Fibroblast of lung (primary cell): ENCODE measurements at regions not wholly inside any gene's neighbourhood (a gene's known extent, or its start where the extent isn't known, plus 50 kb on each side); places are given as distances from the start of the nearest gene placed in this dataset.

ENCODE experiments used
- CTCF ChIP-seq, 2 donors: IDR thresholded peaks in 1 of 2; conservative IDR thresholded peaks in 1 of 2; 1 replicate in 1 of 2; 2 replicates in 1 of 2; pipeline ENCODE4 v1.5.1; 2011 to 2012; ENCODE audit warnings: low read length in 2 of 2, control low read depth in 1 of 2, inconsistent platforms in 1 of 2, low read depth in 1 of 2, mild to moderate bottlenecking in 1 of 2
- EZH2 ChIP-seq: IDR thresholded peaks from 2 replicates; pipeline ENCODE4 v1.5.1; 2012; ENCODE audit warnings: low read length, control low read depth, mild to moderate bottlenecking; ENCODE audit errors: missing control alignments

- TF ChIP-seq CTCF (conservative IDR thresholded peaks at IDR 0.05 in 1 of 2, IDR thresholded peaks at IDR 0.05 in 1 of 2; ENCODE audit: low read depth in 1 of 2, low read length in 2 of 2) (no peak), EZH2 (no peak)
Observed at GRCh38 chr1:22365331-22366295, 86.0 kb upstream of the ZBTB40 start.
